ENCODE measurements at regions not wholly inside any gene's neighbourhood (a gene's known extent, or its start where the extent isn't known, plus 50 kb on each side); places are given as distances from the start of the nearest gene placed in this dataset.
A peak's percentile ranks its signal among the peaks of the same experiment; 100 is the strongest.

DNA sequence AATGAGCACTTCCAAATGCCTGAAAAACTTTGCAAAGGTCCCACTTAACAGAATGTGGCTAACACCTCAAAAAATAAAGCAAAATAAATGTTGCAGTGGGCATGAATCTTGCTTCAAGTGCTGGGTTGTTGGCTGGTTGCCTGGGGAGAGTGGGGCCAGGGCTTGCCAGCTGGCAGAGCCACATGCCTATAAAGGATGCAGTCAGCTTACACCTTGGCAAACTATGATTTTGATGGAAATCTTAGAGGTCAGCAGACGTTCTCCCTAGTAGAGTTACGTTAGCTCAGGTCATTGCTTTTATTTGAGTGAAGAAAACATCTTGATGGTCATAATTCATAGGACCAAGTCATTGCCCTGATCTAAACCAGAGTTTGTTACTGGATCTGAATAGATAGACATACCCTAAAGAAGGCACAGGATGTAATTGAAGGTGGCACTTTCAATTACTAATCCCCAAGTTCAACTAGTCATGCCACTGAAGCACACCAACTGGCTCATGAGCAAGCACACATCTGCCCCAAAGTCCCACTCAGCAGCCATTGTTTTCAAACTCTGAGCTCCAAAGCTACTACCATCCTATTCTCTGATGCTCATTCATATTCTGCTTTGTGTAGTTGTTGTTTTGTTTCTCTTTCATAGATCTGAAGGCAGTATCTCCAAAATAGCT is 51.2 kb upstream of the ZSWIM6 start:
- peak; percentile 70 for DNase-seq (ENCODE audit: low spot score)
- Histone ChIP-seq H3K9me3 (no peaks in the 10 kb centered on the region), H3K27ac (no peak overlapping the region)

GRCh38 chr5:61281686-61282085 is 50.4 kb upstream of the ZSWIM6 start:
- no peak overlapping the region for H3K27ac ChIP-seq
- TF ChIP-seq POLR2A (IDR thresholded peaks at IDR 0.05) (no peak), CTCF (IDR thresholded peaks at IDR 0.05) (no peak), POLR2AphosphoS5 (IDR thresholded peaks at IDR 0.05) (no peak)
- intact Hi-C loops (cut with DNase I), result no loop called here
- H3K27me3 ChIP-seq (replicated peaks; ENCODE audit: insufficient read depth), result no peaks in the 10 kb centered on the region
- no peak overlapping the region for H3K4me3 ChIP-seq
- H3K36me3 ChIP-seq, result no peaks in the 10 kb centered on the region
- DNase-seq (ENCODE audit: low spot score), result no peak
- no peaks in the 10 kb centered on the region for H3K4me1 ChIP-seq (replicated peaks)
- WGBS, result 85% methylated on average over 1 of the region's 1 CpG
- H3K9me3 ChIP-seq, result no peaks in the 10 kb centered on the region

More for the DNA sequence above, 51.2 kb upstream of the ZSWIM6 start:
- intact Hi-C loops (cut with DNase I), result no loop called here
- no peaks in the 10 kb centered on the region for H3K36me3 ChIP-seq
- no peak overlapping the region for H3K4me3 ChIP-seq
- 14% methylated on average over 2 of the region's 2 CpGs for WGBS
- TF ChIP-seq POLR2A (IDR thresholded peaks at IDR 0.05) (no peak), POLR2AphosphoS5 (IDR thresholded peaks at IDR 0.05) (peak; percentile 49)
- H3K27me3 ChIP-seq (replicated peaks; ENCODE audit: insufficient read depth), result no peaks in the 10 kb centered on the region
- H3K4me1 ChIP-seq (replicated peaks), result no peaks in the 10 kb centered on the region

Data from prostate gland (tissue), 2 donors.